ENCODE measurements at regions not wholly inside any gene's neighbourhood (a gene's known extent, or its start where the extent isn't known, plus 50 kb on each side); places are given as distances from the start of the nearest gene placed in this dataset.

DNA sequence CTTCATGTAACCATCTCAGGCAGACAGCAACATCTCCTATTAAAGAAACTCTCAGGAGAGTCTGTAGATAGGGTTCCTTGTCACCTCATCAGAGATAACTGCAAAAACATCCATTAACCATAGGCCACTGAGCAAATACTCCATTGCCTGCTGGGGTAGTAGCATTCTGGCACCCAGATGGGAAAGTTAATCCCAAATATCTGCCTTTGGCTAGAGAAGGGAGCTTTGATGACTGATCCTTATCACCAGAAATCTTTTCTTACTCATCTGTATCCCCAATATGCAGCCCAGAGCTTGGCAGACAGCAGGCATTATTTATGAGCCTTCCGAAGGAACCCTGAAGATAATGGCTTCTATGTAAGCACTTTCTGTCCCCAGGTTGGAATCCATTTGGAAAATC, 173.1 kb downstream of the MFSD1 start:
- DNase-seq = no peak

DNA sequence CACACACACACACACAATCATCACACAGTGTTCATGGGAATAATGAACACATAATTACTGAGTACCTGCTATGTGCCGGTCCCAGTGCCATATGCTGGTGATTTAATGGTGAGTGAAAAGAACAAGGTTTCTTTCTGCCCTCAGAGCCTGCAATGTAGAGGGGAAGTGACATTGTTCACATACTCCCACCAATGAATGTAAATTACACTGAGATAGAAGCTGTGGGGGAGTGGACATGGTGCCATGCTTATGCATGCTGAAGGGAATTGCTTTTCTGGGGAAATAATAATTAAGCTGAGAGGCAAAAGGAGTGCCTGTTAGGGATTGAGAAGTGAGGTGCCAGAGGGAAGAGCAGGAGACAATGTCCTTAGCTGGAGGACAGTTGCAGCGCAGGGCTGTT, 175.1 kb downstream of the MFSD1 start:
- DNase-seq = no peak

GRCh38 chr3:158977497-158977896, 175.6 kb downstream of the MFSD1 start:
- DNase-seq = no peak

- DNase-seq = no peak
Observed at GRCh38 chr3:158983216-158984099, 181.6 kb downstream of the MFSD1 start.

- DNase-seq = no peak
Observed at GRCh38 chr3:158991146-158991705, 189.4 kb downstream of the MFSD1 start.

GRCh38 chr3:158992463-158992862, 190.6 kb downstream of the MFSD1 start:
- no peak for DNase-seq

- DNase-seq = no peak
Observed at GRCh38 chr3:158994386-158994785, 192.5 kb downstream of the MFSD1 start.

DNA sequence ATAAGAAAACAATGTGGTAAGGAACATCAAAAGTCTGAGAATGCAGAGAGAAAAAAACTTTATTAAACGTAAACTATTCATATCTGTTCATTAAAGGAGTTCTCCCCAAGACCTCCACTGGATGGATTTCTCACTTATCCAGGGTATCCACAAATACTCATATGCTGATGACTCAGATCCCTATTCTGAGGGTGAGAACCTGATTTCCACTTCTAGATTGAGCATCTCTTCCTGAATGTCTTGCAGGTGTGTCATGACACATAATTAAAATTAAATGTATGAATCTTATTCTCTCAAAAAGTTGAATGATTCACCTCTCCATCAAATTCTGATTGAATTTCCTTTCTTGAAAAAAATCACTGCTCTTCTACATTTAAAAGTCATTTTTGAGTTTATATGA, 199.9 kb downstream of the MFSD1 start:
- no peak for DNase-seq

DNA sequence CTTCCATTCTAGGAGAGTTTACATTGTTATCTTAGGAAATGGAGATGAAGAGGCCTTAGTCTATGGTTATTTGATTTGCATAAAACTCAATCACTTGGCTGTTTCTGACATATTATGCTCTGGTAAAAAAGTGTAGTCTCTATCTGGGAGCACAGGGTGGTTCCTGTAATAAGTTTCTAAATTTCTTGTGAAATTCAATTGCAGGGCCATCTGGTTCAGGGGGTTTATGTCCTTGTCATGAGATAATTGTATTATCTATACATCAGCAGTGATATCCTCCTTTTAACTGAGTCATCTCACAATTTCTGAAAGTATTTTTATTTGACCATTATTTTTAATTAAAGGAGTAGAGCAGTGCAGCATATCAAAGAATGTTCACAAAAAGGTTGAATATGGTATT, 203.3 kb downstream of the MFSD1 start:
- no peak for DNase-seq

DNA sequence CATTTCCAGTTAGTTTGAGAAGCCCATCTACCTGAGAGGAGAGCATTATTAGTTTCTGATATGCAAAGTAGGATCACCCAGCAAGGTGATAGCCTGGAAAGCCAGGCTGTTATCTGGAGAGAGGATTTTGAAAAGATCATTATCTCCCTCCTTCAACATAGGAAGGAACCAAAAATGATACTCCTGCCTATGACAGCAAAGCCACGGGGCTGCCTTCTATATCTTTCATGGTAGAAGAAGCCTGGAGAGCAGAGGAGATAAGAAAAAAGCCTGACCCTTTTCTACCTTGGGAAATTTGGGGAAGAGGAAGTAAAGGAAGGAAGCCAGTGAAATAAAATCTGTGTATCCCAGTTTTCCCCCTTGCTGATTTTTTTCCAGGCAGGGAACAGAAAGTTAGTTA, 205.5 kb downstream of the MFSD1 start:
- DNase-seq = no peak

DNA sequence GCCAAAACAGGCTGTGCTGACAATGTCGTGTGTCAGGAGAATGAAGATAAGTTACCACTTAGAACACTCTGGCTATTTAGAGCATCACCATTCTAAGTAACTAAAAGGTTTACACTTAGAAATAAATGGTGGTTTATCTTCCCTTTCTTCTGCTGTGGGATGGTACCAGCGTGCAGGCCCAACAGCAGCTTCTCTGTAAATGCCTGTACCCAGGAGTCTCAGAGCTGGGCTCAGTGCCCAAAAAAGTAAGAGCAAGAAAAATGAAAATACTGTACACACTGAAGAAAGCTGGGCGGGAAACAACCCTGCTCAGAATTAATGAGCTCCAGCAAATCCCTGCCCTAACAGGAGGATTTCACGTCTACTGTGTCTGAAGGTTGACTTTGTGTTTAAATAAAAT, 206.5 kb downstream of the MFSD1 start:
- DNase-seq = no peak

DNA sequence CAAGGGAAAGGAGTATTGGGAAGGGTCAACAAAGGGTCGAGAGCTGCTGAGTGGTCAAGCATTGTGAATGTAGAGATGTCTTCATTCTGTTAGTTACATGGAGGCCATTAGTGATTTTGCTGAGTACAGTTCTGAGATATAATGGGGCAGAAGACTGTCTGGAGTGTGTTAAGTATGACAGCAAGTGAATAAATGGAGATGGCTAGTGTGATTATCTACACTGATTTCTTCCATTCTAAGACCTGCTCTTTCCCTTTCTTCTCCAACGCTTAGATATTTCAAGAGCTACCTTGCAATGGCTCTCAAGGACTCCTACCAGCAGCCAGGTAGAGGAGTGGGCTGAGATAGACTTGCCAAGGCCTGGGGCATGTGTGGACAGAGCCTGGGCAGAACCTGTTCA, 216.5 kb downstream of the MFSD1 start:
- DNase-seq = no peak

- DNase-seq = no peak
Observed at GRCh38 chr3:159025733-159026132, 223.9 kb downstream of the MFSD1 start.

DNA sequence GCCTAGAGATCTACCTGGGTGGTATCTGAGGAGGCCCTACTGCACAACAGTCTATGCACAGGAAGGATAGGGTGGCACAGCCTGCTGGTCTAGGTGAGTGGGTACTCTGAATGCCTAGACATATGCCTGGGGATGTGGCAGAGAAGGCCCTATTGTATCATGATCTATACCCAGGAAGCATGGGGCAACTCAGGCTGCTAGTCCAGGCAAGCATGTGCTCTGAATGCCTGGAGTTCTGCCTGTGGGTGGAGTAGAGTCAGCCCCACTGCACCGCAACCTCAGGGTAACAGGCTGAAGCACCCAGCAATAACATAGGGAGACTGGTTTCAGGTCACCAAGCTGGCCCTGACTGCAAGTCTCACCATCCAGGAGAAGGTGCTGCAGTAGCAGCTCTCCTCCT, 224.7 kb downstream of the MFSD1 start:
- DNase-seq = no peak

DNA sequence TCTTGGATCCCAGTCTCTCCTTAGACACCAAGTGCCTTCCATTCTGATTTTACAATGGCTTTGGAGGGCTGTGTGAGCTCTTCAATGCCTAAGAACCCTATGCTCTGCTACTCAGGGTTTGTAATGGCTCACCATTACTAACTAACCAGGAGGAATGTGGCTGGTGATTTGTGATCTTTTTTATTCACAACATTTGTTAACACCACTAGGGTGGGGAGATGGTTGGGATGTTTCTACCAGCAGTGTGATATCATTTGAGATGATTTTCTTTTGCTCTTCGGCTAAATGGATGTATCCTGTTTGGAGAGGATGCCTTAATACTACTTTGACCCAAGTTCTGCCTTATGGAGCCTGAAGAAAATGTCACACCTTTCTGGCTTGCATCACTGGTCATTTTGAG, 226.9 kb downstream of the MFSD1 start:
- DNase-seq = no peak

DNA sequence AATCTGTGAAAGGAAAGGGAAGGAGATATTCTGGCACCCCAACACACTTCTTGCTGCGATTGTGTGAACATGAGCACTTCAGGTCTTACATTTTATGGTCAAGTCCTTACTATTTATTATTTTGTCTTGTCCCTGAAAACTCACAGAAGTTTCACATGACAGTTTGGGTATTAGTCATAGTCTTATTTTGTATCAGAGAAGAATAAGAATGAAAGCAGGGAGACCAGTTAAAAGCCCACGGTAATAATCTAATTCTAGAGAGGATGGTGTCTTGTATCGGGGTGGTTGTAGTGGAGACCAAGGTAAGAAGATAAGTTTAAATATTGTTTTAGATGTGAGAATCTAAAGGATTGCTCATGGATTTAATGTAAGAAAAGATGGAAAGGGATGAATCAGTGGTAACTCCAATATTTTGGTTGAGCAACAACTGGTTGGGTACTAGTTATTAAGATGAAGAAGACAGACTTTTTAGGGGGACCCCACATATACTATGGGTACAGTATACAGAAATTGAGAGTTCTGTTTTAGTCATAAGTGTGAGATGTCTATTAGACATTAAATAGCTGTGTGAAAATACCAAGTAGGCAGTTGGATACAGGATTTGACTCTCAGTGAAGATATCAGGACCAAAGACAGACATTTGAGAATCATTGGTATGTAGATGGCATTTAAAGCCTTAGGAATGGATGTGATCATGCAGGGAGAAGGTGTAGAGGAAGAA, 227.6 kb downstream of the MFSD1 start:
- no peak for DNase-seq

DNA sequence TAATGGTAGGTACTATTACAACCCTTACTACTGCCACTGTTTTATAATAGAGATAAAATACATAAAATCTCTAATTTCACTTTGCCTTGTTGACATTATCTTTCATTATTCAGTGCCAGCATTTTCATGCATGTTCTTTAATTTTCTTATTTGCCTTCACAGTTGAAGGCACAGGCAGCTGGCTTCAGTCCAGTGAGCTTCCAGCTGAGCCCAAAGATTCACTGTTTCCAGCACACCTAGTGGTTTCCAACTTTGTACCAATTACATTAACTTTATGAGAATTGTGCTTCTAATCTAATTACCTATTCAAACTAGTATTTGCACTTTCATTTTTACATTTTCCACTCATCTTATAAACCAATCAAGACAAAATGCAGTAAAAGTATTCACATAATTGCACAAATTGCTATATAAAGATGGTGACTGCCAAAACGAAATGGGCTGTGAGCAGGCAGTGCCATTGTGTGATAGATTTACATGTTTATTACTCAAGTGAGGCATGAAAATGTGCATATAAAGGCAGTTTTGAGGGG, 228.3 kb downstream of the MFSD1 start:
- no peak for DNase-seq

DNA sequence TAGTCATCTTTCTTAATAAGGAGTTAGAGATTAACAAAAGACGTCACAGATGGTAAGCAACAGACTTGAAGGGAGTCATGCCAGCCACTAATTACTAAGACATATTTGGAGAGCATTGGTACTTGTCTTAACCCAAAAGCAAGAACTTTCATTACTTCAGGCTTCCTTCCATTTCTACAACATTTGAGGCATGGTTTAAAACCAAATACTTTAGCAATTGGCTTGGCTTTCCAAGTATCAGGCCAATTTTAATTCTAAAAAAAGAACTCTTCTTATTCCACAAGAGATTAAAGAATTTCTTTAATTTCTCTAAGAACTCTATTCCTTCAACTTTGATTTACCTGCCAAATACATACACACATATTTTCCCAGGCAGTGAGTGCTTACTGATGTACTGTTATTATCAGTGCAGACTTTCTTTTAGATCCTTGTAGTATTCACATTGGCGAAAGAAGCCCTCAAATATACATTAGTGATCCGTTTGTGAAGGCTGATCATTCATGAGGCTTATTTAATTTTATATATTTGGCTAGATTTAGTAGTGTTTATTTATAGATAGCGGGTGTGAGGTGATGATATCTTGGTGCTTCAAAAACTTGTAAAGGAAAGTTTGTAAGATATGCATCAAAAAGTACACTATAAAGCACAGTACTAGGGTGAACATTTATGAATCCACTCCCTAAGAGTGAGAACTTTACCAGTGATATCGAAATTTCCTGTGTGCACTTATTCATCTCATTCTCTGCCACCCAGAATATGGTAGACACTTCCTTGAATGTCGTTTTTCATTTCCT, 229.2 kb downstream of the MFSD1 start:
- no peak for DNase-seq

GRCh38 chr3:159032311-159032710, 230.5 kb downstream of the MFSD1 start:
- no peak for DNase-seq

GRCh38 chr3:159038405-159038804, 236.6 kb downstream of the MFSD1 start:
- no peak for DNase-seq

DNA sequence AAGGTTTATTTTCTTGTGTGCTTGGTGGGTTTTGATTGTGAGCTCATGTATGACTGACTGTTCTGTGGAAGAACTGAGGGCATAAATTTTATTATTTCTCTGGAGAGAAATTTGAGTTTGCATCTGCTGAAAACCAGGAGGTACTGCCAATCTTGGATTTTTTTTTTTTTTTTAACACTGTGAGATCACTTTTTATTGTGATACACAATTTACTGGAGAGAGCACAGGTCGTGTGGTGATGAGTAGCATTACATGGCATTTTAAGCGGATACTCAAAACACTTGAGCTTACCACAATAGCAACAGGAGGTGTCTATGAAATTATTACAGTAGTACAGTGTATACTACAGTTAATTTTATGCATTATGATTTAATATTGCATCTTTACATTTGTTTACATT, 237.4 kb downstream of the MFSD1 start:
- no peak for DNase-seq

GRCh38 chr3:159045279-159045885, 243.5 kb downstream of the MFSD1 start:
- DNase-seq = no peak
